ENCODE measurements at regions not wholly inside any gene's neighbourhood (a gene's known extent, or its start where the extent isn't known, plus 50 kb on each side); places are given as distances from the start of the nearest gene placed in this dataset.

DNA sequence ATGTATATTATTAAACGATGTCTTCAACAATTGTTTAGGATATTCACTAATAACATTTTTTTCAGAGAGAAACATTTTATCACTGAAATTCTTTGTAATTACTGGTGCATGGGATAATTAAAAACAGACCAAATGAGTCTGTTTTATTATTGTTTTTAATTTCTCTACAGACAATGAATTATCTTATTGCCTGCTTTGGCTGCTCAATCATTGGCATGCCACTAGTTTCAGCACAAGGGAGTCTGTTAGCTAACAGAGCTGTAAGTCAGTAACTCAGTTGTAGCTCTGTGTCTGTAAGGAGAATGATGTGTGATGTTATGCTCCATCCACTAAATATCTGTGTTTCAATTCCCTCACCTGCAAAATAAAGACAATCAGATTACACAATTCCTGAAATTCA, 443.9 kb downstream of the PRR16 start:
- ATAC-seq (ENCODE audit: low FRiP score) (no peak), DNase-seq (ENCODE audit: low spot score) (no peak)
- TF ChIP-seq, protein P1, sequence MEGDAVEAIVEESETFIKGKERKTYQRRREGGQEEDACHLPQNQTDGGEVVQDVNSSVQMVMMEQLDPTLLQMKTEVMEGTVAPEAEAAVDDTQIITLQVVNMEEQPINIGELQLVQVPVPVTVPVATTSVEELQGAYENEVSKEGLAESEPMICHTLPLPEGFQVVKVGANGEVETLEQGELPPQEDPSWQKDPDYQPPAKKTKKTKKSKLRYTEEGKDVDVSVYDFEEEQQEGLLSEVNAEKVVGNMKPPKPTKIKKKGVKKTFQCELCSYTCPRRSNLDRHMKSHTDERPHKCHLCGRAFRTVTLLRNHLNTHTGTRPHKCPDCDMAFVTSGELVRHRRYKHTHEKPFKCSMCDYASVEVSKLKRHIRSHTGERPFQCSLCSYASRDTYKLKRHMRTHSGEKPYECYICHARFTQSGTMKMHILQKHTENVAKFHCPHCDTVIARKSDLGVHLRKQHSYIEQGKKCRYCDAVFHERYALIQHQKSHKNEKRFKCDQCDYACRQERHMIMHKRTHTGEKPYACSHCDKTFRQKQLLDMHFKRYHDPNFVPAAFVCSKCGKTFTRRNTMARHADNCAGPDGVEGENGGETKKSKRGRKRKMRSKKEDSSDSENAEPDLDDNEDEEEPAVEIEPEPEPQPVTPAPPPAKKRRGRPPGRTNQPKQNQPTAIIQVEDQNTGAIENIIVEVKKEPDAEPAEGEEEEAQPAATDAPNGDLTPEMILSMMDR (IDR thresholded peaks at IDR 0.05), result no peak

DNA sequence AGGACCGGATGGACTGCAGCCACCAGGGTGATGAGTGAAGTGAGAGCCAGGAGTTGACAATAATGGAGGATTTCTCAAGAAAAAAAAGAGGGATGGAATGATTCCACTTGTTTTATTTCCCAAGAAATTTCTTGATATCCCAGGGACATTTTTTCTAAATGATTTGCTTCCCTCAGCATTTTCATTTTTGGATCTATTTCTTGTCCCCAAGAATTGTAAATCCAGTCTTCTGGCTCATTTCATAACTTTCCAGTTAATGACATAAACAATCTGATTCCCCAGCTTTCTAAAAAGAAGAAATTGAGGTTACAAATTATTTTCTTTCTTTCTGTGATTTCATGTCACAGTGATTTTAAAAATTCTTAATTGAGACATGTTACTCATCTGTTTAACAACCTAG, 446.5 kb downstream of the PRR16 start:
- TF ChIP-seq, protein P1 (IDR thresholded peaks at IDR 0.05), result no peak

DNA sequence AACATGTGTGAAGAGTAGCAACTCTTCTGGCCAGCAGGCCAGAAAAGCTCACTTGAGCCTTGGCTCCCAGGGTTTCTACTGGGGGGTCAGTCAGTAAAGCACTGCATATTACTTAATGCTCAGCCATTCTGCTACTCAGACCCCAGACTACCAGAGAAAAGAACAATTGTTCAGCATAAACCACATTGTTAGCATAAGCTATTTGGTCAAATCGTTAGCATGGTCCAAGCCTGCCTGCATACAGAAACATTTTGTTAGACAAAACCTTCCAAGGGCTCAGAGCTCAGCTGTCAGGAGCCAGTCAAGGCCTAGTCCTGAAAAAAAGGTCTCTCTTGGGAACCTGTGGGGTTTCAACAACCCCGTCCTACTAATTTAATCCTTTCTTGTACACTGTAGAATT, 449.3 kb downstream of the PRR16 start:
- DNase-seq (ENCODE audit: low spot score), result no peak
- TF ChIP-seq, protein P1 (IDR thresholded peaks at IDR 0.05), result no peak
- ATAC-seq (ENCODE audit: low FRiP score), result no peak

More for the DNA sequence above, 446.5 kb downstream of the PRR16 start:
- DNase-seq (ENCODE audit: low spot score), result no peak
- no peak for ATAC-seq (ENCODE audit: low FRiP score)

DNA sequence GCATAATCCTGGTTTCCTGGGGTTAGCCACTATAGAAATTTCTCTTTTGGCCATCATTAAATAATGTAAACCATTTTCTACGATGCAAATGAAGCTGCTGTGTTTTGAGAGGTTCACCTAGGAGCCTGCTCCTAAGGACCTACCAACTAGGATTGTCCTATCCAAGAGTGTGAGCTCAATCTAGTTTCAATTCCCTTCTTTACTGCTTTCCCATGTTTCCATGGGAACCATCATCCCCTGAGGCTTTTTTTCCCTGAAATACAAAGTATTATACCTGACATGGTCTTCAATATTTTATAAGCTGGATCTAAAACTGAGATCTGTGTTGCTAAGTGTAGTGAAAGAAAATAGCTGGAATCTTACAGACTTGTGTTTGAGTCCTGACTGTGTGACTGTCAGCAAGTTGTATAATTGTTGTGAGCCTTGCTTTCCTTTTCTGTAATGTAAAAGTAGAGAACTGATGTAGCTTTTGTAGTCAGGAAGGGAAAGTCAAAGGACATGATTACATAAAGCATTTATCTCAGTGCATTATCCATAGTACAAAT, 453.2 kb downstream of the PRR16 start:
- TF ChIP-seq, protein P1 (IDR thresholded peaks at IDR 0.05), result no peak
- DNase-seq (ENCODE audit: low spot score) (no peak), ATAC-seq (ENCODE audit: low FRiP score) (no peak)

DNA sequence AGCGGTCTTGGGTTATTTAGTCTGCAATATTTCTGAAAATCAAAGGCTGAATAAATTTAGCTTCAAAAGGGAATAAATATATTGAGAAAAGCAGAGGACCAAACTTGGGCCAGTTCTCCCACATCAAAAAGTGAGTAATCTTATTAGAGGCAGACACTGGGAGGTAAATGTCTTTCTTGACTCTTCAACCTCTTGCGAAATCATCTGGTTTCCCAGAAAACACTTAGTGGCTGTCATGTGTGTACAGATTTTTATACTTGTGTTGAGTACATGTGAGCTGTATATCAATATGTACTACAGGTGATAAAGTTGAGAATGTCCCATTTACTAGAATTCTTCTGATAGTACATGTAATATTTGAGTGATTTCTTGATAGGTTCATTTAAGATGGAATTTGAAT, 454.9 kb downstream of the PRR16 start:
- TF ChIP-seq, protein P1 (IDR thresholded peaks at IDR 0.05), result no peak
- DNase-seq (ENCODE audit: low spot score) (no peak), ATAC-seq (ENCODE audit: low FRiP score) (peak; percentile 41)

DNA sequence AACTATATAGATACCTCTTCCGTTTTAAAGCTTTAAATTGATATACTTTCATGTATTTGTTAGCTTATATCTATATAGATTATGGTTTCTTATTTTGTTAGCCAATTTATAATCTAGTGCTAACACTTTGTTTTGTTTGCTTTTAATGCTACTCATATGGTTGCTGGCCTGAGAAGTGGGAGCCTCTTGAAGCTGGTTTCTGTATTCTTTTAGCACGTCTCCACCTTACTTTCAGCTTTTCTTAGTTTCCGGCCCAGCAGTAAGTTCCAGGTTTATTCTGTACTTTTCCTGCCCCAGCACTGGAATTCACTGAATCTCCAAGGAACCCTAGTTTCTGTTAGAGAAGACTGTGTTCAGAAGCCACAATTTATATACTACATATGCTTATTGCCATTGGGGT, 458.9 kb downstream of the PRR16 start:
- TF ChIP-seq, protein P1 (IDR thresholded peaks at IDR 0.05), result no peak
- DNase-seq (ENCODE audit: low spot score) (no peak), ATAC-seq (ENCODE audit: low FRiP score) (no peak)

DNA sequence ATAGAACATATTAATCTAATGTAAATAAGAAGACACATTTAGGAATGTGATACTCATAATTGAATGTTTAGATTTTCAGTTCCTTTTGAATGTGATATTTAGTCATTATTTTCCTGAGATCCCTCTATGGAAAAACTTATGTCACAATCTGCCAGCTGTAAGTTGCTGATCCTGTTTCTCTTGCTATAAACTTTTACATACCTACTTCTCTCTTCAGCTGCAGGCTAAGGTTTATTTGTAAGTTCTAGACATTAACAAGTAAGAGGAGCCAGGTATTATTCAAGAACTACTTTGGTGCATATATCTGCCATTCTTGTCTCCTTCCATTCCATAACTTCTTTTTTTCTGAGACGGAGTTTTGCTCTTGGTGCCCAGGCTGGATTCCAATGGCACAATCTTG, 462.4 kb downstream of the PRR16 start:
- no peak for ATAC-seq (ENCODE audit: low FRiP score)
- TF ChIP-seq, protein P1 (IDR thresholded peaks at IDR 0.05), result no peak
- DNase-seq (ENCODE audit: low spot score), result no peak

All from omental fat pad (tissue), 3 donors.